HG03097 (cell line): ENCODE measurements at regions not wholly inside any gene's neighbourhood (a gene's known extent, or its start where the extent isn't known, plus 50 kb on each side); places are given as distances from the start of the nearest gene placed in this dataset.

Source experiments
- ATAC-seq: cut with Tn5 transposase; IDR thresholded peaks from one replicate; pipeline ENCODE4 v1.9.1; 2021; ENCODE audit not compliant: unreplicated experiment, low FRiP score

DNA sequence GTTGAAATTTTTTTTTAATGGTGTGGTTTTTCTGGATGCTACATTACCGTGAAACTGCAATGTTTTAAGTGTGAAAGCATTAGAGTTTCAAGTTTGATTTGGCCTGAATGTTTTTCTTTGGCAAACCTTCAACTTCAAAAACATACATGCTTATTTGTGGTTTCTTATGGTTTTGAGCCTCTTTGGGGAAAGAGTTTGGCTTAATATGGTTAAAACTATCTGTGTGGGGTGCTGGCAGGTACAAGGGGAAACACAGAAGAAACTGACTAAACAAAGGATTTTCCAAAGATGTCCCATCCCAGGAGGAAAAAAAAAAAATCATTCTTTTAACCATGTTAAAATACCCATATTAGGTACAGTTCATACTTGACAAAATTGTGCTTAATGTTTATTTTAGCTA is 121.1 kb downstream of the HGF start:
- ATAC-seq: no peak

GRCh38 chr7:81645435-81645834 is 124.4 kb downstream of the HGF start:
- ATAC-seq: no peak

GRCh38 chr7:81641873-81642272 is 128.0 kb downstream of the HGF start:
- ATAC-seq: no peak

DNA sequence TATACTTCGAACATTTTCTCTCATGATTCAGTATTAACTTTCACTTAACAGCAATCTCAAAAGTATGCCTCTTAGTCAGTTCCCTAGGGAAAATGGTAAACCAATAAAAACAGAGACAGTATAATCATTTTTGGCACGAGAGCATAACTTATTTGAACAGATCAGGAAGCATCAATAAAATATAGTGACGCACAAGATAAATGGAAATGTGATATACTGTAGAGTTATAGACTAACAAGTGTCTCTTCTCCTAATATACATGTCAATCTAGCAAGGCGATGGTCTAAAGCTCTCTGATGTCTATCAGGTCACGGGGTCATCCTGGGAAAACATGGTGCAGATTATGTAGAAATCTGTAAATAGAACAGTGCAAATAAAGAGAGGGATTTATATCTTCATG is 131.6 kb downstream of the HGF start:
- ATAC-seq: no peak

- ATAC-seq: no peak
These were observed 132.3 kb downstream of the HGF start for GRCh38 chr7:81637534-81637933.

GRCh38 chr7:81632418-81632817 is 137.4 kb downstream of the HGF start:
- ATAC-seq: no peak

GRCh38 chr7:81630600-81630999 is 139.2 kb downstream of the HGF start:
- no peak for ATAC-seq

- ATAC-seq: no peak
These were observed 140.1 kb downstream of the HGF start for GRCh38 chr7:81629702-81630101.

DNA sequence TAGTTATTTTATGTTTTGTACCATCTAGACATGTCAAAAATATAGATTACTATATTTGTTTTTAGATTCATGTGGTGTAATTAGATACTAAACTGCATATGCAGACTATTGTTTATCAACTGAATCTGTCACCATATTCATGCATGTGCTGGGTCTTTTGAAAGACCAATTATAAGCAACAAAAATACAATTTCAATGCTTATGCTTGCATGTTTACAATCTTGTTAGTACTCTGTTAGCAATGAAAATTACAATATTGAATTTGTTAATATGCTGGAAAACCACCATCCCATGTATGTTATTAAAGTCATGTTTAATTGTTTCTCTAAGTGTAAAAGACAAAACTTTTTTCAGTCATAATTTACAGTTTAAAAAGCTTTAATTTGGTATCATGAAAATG is 140.9 kb downstream of the HGF start:
- ATAC-seq: no peak

DNA sequence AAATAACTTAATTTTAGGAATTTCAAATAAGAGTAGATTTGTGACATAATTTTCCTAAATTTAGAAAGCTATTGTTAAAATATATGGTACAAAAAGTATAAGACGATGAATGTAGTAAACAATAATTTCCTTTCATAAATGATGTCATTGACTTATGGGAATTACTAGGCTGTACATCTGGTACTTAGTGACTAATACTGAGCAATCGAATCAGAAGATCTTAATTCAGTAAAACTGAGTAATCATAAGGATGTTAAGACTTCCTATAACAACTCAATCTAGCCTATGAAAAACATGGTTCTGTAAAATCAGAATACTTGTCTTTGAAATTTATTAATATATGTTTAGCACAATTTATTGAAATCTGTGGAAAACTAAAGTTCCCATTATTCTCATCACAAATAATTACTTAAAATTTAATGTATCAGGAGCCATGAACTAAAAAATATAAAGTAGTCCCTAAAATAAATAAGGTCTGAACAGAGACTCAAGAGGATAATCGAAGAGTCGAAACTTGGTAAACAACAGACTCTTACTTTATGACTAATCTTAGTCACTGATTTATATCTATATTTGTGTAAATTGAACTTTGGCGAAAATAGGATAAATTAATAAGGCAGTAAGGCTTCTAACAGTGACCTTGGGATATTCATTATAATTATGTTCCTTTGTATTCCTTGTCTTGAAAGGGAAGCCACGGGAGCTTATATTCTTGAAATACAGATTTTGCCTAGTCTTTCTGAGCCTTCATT is 142.1 kb downstream of the HGF start:
- no peak for ATAC-seq

- no peak for ATAC-seq
These were observed 143.8 kb downstream of the HGF start for GRCh38 chr7:81626008-81626407.

GRCh38 chr7:81624650-81625631 is 144.9 kb downstream of the HGF start:
- no peak for ATAC-seq

DNA sequence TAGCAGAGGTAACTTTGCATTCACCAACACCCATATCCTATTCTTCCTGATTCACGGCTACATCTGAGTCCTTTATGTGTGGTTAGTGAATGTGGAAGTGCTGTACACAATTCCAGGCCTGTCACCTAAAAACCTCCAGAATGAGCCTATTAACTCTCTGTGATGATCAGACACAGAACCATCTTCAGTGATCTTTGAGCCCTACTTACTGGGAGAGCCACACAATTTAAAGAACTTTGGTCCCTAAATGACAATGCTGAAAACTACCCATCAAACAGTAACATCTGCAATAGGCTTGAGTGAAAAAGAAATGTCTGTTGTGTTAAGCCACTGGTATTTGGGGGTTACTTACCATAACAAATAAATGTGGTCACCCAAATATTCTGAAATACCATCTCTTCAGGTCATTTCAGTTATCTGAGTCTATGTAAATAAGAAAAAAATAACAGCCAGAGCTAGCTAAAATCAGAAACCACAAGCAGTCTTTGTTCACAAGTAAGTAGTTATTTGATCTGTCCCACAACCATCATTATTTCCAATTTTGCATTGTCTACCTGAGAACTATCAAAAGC is 145.7 kb downstream of the HGF start:
- ATAC-seq: no peak

GRCh38 chr7:81623251-81623855 is 146.5 kb downstream of the HGF start:
- ATAC-seq: no peak

GRCh38 chr7:81621893-81622292 is 148.0 kb downstream of the HGF start:
- no peak for ATAC-seq

- no peak for ATAC-seq
These were observed 151.3 kb downstream of the HGF start for GRCh38 chr7:81618396-81619014.

- ATAC-seq: no peak
These were observed 152.9 kb downstream of the HGF start for GRCh38 chr7:81616951-81617350.

GRCh38 chr7:81611805-81612204 is 158.0 kb downstream of the HGF start:
- no peak for ATAC-seq

GRCh38 chr7:81611040-81611439 is 158.8 kb downstream of the HGF start:
- no peak for ATAC-seq

DNA sequence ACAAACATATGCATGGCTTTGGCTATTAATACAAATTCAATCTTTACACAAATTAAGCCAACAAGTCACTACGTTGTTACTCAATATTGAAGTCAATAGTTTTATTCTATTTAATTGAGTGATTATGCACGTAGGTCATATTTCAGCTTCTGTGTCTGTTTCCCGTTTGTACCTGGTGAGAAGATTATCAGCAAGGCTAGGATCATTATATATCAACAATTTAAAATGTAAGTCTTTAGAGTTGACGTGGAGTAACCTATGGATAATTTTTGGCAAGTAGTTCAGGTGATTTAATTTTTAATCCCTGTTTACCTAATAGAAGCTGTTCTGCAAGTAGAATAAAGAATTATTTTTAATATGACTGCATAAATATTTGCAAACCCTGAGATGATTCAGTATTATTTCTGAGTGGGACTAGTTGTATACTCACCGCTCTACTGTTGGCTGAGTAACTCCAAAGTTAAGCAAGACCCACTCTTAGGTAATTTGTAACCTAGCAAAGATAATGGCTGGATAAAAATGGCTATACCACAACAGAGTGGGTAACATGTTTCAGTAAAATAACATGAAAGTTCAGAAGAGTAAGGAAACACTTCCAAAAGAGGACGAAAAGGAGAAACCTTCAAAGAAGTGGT is 161.0 kb downstream of the HGF start:
- ATAC-seq: no peak
